MM.1S (cell line): ENCODE measurements at regions not wholly inside any gene's neighbourhood (a gene's known extent, or its start where the extent isn't known, plus 50 kb on each side); places are given as distances from the start of the nearest gene placed in this dataset.

Experiments
- EZH2phosphoT487 ChIP-seq: fragments of 300-600 bp; sonication (generic); IDR thresholded peaks from 2 replicates; pipeline ENCODE4 v1.6.1; 2018; ENCODE audit warnings: antibody characterized with exemption, low read length
- TF ChIP-seq, protein P1 (sequence below): fragments of 300-600 bp; sonication (generic); IDR thresholded peaks from 2 replicates; pipeline ENCODE4 v1.5.1; 2016; ENCODE audit warnings: antibody characterized with exemption, low read length, mixed read lengths

DNA sequence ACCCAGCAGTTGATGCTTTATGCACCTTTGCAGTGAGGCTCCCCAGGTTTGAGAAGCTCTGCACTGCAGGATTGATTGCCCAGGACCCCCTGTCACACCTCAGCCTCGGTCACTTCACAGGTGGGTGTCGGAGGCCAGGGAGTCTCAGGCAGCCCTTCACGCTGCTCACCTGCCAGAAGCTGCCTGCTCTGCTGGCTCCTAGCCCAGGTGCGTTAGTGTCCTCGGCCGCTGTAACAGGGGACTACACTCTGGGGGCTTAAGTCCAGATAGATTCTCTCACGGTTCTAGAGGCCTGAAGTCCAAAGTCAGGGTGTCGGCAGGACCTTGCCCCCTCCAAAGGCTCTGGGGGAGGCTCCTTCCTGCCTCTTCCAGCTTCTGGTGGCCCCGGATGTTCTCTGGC, 79.9 kb downstream of the CPZ start:
- TF ChIP-seq, protein P1, sequence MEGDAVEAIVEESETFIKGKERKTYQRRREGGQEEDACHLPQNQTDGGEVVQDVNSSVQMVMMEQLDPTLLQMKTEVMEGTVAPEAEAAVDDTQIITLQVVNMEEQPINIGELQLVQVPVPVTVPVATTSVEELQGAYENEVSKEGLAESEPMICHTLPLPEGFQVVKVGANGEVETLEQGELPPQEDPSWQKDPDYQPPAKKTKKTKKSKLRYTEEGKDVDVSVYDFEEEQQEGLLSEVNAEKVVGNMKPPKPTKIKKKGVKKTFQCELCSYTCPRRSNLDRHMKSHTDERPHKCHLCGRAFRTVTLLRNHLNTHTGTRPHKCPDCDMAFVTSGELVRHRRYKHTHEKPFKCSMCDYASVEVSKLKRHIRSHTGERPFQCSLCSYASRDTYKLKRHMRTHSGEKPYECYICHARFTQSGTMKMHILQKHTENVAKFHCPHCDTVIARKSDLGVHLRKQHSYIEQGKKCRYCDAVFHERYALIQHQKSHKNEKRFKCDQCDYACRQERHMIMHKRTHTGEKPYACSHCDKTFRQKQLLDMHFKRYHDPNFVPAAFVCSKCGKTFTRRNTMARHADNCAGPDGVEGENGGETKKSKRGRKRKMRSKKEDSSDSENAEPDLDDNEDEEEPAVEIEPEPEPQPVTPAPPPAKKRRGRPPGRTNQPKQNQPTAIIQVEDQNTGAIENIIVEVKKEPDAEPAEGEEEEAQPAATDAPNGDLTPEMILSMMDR, result no peak
- TF ChIP-seq EZH2phosphoT487, result no peak
